GM13977 (cell line): ENCODE measurements at regions not wholly inside any gene's neighbourhood (a gene's known extent, or its start where the extent isn't known, plus 50 kb on each side); places are given as distances from the start of the nearest gene placed in this dataset.

Experiments used
- DNase-seq: peaks from one replicate; pipeline ENCODE4 v3.0.0; 2012; ENCODE audit warnings: low spot score
- in situ Hi-C: fragments of 300-500 bp; cut with MboI; formaldehyde crosslinking; loops from one replicate; pipeline ENCODE4 v1.12.0; 2022; ENCODE audit warnings: low sequenced_read_pairs, low pct_unique_long_range_greater_than_20kb, mixed read lengths, inconsistent platforms; ENCODE audit not compliant: unreplicated experiment
- TF ChIP-seq, protein P1 (sequence below): IDR thresholded peaks from 2 replicates; pipeline ENCODE4 v1.5.1; 2012; ENCODE audit warnings: mild to moderate bottlenecking, control low read depth; ENCODE audit not compliant: insufficient read depth; ENCODE audit errors: extremely low read depth, missing control alignments

- no peak for DNase-seq
- in situ Hi-C loops, result no loop called here
- TF ChIP-seq, protein P1, sequence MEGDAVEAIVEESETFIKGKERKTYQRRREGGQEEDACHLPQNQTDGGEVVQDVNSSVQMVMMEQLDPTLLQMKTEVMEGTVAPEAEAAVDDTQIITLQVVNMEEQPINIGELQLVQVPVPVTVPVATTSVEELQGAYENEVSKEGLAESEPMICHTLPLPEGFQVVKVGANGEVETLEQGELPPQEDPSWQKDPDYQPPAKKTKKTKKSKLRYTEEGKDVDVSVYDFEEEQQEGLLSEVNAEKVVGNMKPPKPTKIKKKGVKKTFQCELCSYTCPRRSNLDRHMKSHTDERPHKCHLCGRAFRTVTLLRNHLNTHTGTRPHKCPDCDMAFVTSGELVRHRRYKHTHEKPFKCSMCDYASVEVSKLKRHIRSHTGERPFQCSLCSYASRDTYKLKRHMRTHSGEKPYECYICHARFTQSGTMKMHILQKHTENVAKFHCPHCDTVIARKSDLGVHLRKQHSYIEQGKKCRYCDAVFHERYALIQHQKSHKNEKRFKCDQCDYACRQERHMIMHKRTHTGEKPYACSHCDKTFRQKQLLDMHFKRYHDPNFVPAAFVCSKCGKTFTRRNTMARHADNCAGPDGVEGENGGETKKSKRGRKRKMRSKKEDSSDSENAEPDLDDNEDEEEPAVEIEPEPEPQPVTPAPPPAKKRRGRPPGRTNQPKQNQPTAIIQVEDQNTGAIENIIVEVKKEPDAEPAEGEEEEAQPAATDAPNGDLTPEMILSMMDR, result no peak
Measured at GRCh38 chr15:45857291-45857690, 222.5 kb downstream of the SQOR start.

GRCh38 chr15:45858491-45858890 lies 223.7 kb downstream of the SQOR start:
- TF ChIP-seq, protein P1, result no peak
- DNase-seq, result no peak
- in situ Hi-C loops, result no loop called here

DNA sequence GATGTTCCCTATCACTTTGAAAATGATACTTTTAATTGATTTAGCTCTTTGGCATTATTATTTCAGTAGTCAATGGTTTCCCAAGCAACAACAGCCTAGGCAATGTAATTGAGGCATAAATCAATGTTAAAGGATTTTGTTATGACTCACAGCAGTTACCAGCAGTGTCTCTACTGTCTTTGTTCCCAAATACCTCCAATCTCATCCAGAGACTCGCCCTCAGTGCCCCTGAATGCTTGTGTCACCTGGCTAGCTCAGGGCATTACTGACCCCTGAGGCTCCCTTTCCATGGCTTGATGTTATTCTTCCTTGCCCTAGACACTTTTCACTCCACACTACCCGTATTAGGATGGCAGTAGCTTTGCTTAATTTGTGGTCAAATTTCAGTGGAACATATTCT lies 227.2 kb downstream of the SQOR start:
- in situ Hi-C loops, result no loop called here
- no peak for DNase-seq
- TF ChIP-seq, protein P1, result no peak

DNA sequence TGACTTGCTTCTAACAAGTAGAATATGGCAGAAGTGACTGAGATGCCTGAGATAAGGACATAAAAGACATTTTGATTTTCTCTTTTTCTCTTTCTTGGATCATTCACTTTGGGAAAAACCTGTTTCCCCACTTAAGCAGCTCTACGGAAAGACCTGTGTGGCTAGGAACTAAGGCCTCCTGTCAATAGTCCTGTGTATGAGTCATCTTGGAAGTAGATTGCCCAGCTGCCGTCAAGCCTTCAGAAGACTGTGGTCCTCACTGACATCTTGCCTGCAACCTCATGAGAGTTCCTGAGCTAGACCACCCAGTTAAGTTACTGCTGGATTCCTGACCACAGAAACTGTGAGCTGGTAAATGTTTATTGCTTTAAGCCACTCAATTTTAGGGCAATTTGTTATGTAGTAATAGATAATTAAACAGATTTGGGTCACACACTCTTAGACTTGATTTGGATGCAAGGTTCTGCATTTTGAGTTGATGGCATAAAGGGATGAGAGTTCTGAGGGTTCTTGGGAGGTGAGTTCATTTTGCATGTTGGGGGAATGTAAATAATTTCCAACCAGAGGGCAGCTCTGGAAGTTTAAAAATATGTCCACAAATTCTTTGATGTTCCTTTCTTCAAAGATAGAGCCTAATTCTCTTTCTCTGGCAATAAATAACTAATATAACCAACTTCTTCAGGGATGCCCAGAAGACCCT lies 229.2 kb downstream of the SQOR start:
- in situ Hi-C loops, result no loop called here
- TF ChIP-seq, protein P1, result no peak
- DNase-seq, result no peak

- in situ Hi-C loops, result no loop called here
- TF ChIP-seq, protein P1, result no peak
- no peak for DNase-seq
Measured at GRCh38 chr15:45866616-45867015, 231.8 kb downstream of the SQOR start.

GRCh38 chr15:45867281-45867680 lies 232.5 kb downstream of the SQOR start:
- DNase-seq, result no peak
- in situ Hi-C loops, result no loop called here
- TF ChIP-seq, protein P1, result no peak
